Mammary epithelial cell (primary cell): ENCODE measurements at regions not wholly inside any gene's neighbourhood (a gene's known extent, or its start where the extent isn't known, plus 50 kb on each side); places are given as distances from the start of the nearest gene placed in this dataset.

Experiments
- EZH2 ChIP-seq: IDR thresholded peaks from 2 replicates; pipeline ENCODE4 v1.6.1; 2012; ENCODE audit warnings: low read length, inconsistent platforms, borderline replicate concordance
- TF ChIP-seq, protein P1 (sequence below), 2 donors: IDR thresholded peaks in 1 of 2; conservative IDR thresholded peaks in 1 of 2; 2 replicates each; pipeline ENCODE4 v1.5.1; 2011 to 2012; ENCODE audit warnings: inconsistent platforms in 2 of 2, low read length in 2 of 2, mild to moderate bottlenecking in 2 of 2, control low read depth in 1 of 2, low read depth in 1 of 2; ENCODE audit not compliant: insufficient read depth in 1 of 2; ENCODE audit errors: extremely low read depth in 1 of 2

DNA sequence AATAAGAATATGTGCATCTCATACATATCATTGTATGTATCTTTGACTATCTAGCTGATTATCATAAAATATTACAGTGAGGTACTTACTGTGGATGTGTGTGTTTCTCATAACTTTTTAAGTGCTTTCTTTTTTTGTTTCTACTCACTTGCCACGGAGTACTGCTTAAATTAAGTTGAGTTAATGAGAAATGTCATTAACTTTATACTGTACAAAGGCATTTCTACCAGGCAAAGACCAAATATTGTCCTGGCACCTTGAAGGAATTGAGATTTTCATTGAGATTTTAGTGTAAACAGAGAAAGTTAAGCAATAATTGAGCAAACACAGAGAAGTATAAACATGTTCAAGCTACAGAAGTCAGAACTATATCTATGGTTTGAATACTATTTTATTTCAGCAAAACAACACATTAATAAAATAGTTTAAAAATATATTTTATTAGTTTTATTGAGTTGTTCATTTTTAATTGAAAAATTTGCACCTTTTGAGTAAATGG, 1750.0 kb downstream of the PCDH7 start:
- TF ChIP-seq, protein P1, sequence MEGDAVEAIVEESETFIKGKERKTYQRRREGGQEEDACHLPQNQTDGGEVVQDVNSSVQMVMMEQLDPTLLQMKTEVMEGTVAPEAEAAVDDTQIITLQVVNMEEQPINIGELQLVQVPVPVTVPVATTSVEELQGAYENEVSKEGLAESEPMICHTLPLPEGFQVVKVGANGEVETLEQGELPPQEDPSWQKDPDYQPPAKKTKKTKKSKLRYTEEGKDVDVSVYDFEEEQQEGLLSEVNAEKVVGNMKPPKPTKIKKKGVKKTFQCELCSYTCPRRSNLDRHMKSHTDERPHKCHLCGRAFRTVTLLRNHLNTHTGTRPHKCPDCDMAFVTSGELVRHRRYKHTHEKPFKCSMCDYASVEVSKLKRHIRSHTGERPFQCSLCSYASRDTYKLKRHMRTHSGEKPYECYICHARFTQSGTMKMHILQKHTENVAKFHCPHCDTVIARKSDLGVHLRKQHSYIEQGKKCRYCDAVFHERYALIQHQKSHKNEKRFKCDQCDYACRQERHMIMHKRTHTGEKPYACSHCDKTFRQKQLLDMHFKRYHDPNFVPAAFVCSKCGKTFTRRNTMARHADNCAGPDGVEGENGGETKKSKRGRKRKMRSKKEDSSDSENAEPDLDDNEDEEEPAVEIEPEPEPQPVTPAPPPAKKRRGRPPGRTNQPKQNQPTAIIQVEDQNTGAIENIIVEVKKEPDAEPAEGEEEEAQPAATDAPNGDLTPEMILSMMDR (conservative IDR thresholded peaks at IDR 0.05 in 1 of 2, IDR thresholded peaks at IDR 0.05 in 1 of 2; ENCODE audit: extremely low read depth in 1 of 2, insufficient read depth in 1 of 2, low read depth in 1 of 2, low read length in 2 of 2) = no peak
- TF ChIP-seq EZH2 = no peak
